Neural crest cell (in vitro differentiated cells): ENCODE measurements at regions not wholly inside any gene's neighbourhood (a gene's known extent, or its start where the extent isn't known, plus 50 kb on each side); places are given as distances from the start of the nearest gene placed in this dataset.

Source experiments
- DNase-seq: peaks from one replicate; pipeline ENCODE4 v3.0.0; 2021; ENCODE audit warnings: low read depth, mixed read lengths, low spot score
- H3K27ac Mint-ChIP-seq: one replicate; pipeline ENCODE4 v1.8.0; 2021; ENCODE audit warnings: mild to moderate bottlenecking, mixed read lengths; ENCODE audit not compliant: unreplicated experiment
- H3K27me3 Mint-ChIP-seq: 2 replicates; pipeline ENCODE4 v1.8.0; 2021; ENCODE audit warnings: low read depth, mild to moderate bottlenecking, mixed read lengths
- H3K36me3 Mint-ChIP-seq: 2 replicates; pipeline ENCODE4 v1.8.0; 2021; ENCODE audit warnings: low read depth, mild to moderate bottlenecking, mixed read lengths
- H3K4me1 Mint-ChIP-seq: 2 replicates; pipeline ENCODE4 v1.8.0; 2021; ENCODE audit warnings: mixed read lengths
- H3K4me3 Mint-ChIP-seq: one replicate; pipeline ENCODE4 v1.8.0; 2021; ENCODE audit warnings: mild to moderate bottlenecking, mixed read lengths
- H3K9me3 Mint-ChIP-seq: 2 replicates; pipeline ENCODE4 v1.8.0; 2021; ENCODE audit warnings: mixed read lengths
- TF ChIP-seq, protein P1 (sequence below): fragments of 200-600 bp; sonication (generic); conservative IDR thresholded peaks from 2 replicates; pipeline ENCODE4 v1.5.0; 2021; ENCODE audit warnings: antibody characterized with exemption, mild to moderate bottlenecking

DNA sequence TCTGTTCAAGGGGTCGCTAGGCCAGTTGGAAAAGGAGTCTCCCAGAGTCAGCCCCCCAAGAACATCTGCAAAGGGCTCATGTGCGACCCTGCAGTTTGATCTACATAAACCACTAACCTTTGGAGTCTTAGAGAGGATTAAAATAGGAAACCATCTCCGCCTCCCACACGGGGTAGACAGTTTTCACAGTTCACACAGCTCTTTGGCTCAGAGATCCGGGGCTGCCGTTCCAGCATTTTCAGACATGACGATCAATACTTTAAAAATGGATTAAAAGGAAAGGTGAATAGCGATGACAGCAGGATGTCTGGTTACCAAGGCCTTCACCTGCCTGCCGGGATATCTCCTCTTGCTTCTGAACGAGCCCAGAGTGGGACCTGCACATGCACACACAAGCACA is 59.8 kb upstream of the BCL11B start:
- peaks cover 4% of the 10 kb centered on the region for H3K4me1 Mint-ChIP-seq
- no peaks in the 10 kb centered on the region for H3K9me3 Mint-ChIP-seq
- DNase-seq: no peak
- H3K36me3 Mint-ChIP-seq: no peaks in the 10 kb centered on the region
- H3K27me3 Mint-ChIP-seq: peaks cover 3% of the 10 kb centered on the region
- TF ChIP-seq, protein P1, sequence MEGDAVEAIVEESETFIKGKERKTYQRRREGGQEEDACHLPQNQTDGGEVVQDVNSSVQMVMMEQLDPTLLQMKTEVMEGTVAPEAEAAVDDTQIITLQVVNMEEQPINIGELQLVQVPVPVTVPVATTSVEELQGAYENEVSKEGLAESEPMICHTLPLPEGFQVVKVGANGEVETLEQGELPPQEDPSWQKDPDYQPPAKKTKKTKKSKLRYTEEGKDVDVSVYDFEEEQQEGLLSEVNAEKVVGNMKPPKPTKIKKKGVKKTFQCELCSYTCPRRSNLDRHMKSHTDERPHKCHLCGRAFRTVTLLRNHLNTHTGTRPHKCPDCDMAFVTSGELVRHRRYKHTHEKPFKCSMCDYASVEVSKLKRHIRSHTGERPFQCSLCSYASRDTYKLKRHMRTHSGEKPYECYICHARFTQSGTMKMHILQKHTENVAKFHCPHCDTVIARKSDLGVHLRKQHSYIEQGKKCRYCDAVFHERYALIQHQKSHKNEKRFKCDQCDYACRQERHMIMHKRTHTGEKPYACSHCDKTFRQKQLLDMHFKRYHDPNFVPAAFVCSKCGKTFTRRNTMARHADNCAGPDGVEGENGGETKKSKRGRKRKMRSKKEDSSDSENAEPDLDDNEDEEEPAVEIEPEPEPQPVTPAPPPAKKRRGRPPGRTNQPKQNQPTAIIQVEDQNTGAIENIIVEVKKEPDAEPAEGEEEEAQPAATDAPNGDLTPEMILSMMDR: no peak
- H3K27ac Mint-ChIP-seq: no peak overlapping the region
- H3K4me3 Mint-ChIP-seq: no peak overlapping the region

- peaks cover 3% of the 10 kb centered on the region for H3K27me3 Mint-ChIP-seq
- TF ChIP-seq, protein P1: no peak
- no peaks in the 10 kb centered on the region for H3K9me3 Mint-ChIP-seq
- H3K36me3 Mint-ChIP-seq: no peaks in the 10 kb centered on the region
- peaks cover 4% of the 10 kb centered on the region for H3K4me1 Mint-ChIP-seq
- no peak for DNase-seq
- H3K4me3 Mint-ChIP-seq: no peak overlapping the region
- H3K27ac Mint-ChIP-seq: peak overlapping the region; percentile 84
These were observed 58.6 kb upstream of the BCL11B start for GRCh38 chr14:99330316-99331240.

- Mint-ChIP-seq H3K36me3 (no peaks in the 10 kb centered on the region), H3K4me3 (no peak overlapping the region), H3K27ac (no peak overlapping the region), H3K9me3 (no peaks in the 10 kb centered on the region), H3K27me3 (peaks cover 3% of the 10 kb centered on the region), H3K4me1 (peaks cover 4% of the 10 kb centered on the region)
- DNase-seq: no peak
- TF ChIP-seq, protein P1: no peak
These were observed 57.8 kb upstream of the BCL11B start for GRCh38 chr14:99329711-99330315.

- Mint-ChIP-seq H3K4me3 (no peak overlapping the region), H3K4me1 (peaks cover 4% of the 10 kb centered on the region), H3K9me3 (no peaks in the 10 kb centered on the region), H3K27me3 (peaks cover 3% of the 10 kb centered on the region), H3K36me3 (no peaks in the 10 kb centered on the region), H3K27ac (no peak overlapping the region)
- no peak for DNase-seq
- TF ChIP-seq, protein P1: no peak
These were observed 55.7 kb upstream of the BCL11B start for GRCh38 chr14:99327458-99328250.

DNA sequence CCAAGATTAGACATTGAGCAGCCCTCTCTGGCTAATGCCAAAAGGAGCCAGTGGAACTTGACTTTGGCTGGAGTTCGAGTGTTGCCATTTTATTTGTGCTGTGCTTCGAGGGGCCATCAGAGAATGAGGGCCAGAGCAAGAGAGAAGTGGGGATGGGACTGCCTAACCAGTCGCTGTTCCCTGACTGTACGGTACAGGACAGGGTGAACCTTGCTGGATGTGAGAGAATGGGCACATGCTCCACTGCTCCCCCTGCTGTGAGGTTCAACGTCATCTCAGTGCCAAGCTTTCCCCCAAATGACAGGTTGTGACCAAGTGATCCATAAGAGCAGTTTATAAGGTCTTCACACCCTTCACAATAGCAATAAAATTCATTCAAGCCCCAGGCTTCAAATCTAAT is 55.1 kb upstream of the BCL11B start:
- H3K9me3 Mint-ChIP-seq: no peaks in the 10 kb centered on the region
- peaks cover 4% of the 10 kb centered on the region for H3K4me1 Mint-ChIP-seq
- no peak overlapping the region for H3K27ac Mint-ChIP-seq
- DNase-seq: no peak
- no peaks in the 10 kb centered on the region for H3K36me3 Mint-ChIP-seq
- TF ChIP-seq, protein P1: no peak
- H3K27me3 Mint-ChIP-seq: peaks cover 3% of the 10 kb centered on the region
- H3K4me3 Mint-ChIP-seq: no peak overlapping the region
